IMR-90 (cell line): ENCODE measurements at regions not wholly inside any gene's neighbourhood (a gene's known extent, or its start where the extent isn't known, plus 50 kb on each side); places are given as distances from the start of the nearest gene placed in this dataset.

ENCODE experiments used
- ATAC-seq: fragments of 200-7000 bp; cut with Tn5 transposase; 2 replicates; pipeline ENCODE4 v1.9.1; 2020; ENCODE audit warnings: low read depth, mild to moderate bottlenecking, moderate library complexity
- BruUV-seq: library from RNA; stranded (reverse); fragments of 400-500 nt; replicated peaks from 2 replicates; lab custom pipeline; 2021; lab: Mats Ljungman, UMichigan
- CTCF ChIA-PET: fragments of 300-600 bp; formaldehyde crosslinking; extraction: SDS; loops from one replicate; lab custom pipeline; 2021; ENCODE audit warnings: antibody characterized with exemption; lab: Yijun Ruan, JAX
- POLR2A ChIA-PET: fragments of 300-600 bp; sonication (Branson Sonifier 250); formaldehyde crosslinking; loops from one replicate; lab custom pipeline; 2022; ENCODE audit warnings: antibody characterized with exemption; ENCODE audit not compliant: unreplicated experiment; lab: Charles Lee
- DNase-seq: peaks from one replicate; pipeline ENCODE4 v3.0.0; 2013
- H2AFZ ChIP-seq: replicated peaks from 2 replicates; pipeline ENCODE3; 2013; ENCODE audit warnings: low read length, mild to moderate bottlenecking; ENCODE audit not compliant: poor library complexity
- H2AK5ac ChIP-seq: 2 replicates; pipeline ENCODE4 v1.6.1; 2013; ENCODE audit warnings: low read depth, low read length, inconsistent platforms
- H2AK9ac ChIP-seq: replicated peaks from 2 replicates; pipeline ENCODE3; 2013; ENCODE audit warnings: mild to moderate bottlenecking, low read depth, low read length, moderate library complexity; ENCODE audit not compliant: poor library complexity
- H2BK120ac ChIP-seq: 2 replicates; pipeline ENCODE4 v1.6.1; 2013; ENCODE audit warnings: low read depth, low read length, inconsistent platforms
- H2BK15ac ChIP-seq: 3 replicates; pipeline ENCODE4 v1.6.1; 2013; ENCODE audit warnings: low read depth, low read length, inconsistent platforms
- H2BK20ac ChIP-seq: 2 replicates; pipeline ENCODE4 v1.6.1; 2013; ENCODE audit warnings: low read depth, mild to moderate bottlenecking, inconsistent platforms, low read length, moderate library complexity
- H2BK5ac ChIP-seq: 2 replicates; pipeline ENCODE4 v1.6.1; 2013; ENCODE audit warnings: mild to moderate bottlenecking, low read depth, low read length, inconsistent platforms; ENCODE audit not compliant: poor library complexity, severe bottlenecking
- H3K14ac ChIP-seq: replicated peaks from 2 replicates; pipeline ENCODE4 v1.6.1; 2013; ENCODE audit warnings: low read depth, low read length, inconsistent platforms
- H3K18ac ChIP-seq: 2 replicates; pipeline ENCODE4 v1.6.1; 2013; ENCODE audit warnings: low read depth, low read length, control low read depth
- H3K23ac ChIP-seq: 2 replicates; pipeline ENCODE4 v1.6.1; 2013; ENCODE audit warnings: low read depth, low read length, inconsistent platforms
- H3K27ac ChIP-seq: 2 replicates; pipeline ENCODE4 v1.5.1; 2013; ENCODE audit warnings: mild to moderate bottlenecking, control low read depth, low read length; ENCODE audit not compliant: insufficient read depth
- H3K27me3 ChIP-seq: 2 replicates; pipeline ENCODE4 v1.6.1; 2013; ENCODE audit warnings: low read length; ENCODE audit not compliant: control insufficient read depth, insufficient read depth
- H3K36me3 ChIP-seq: 2 replicates; pipeline ENCODE4 v1.6.1; 2013; ENCODE audit warnings: low read length, mixed read lengths; ENCODE audit not compliant: control insufficient read depth, insufficient read depth
- H3K4ac ChIP-seq: 2 replicates; pipeline ENCODE4 v1.6.1; 2013; ENCODE audit warnings: low read depth, low read length, inconsistent platforms
- H3K4me1 ChIP-seq: 2 replicates; pipeline ENCODE4 v1.6.1; 2013; ENCODE audit warnings: low read length, mixed read lengths; ENCODE audit not compliant: control insufficient read depth, insufficient read depth
- H3K4me2 ChIP-seq: 2 replicates; pipeline ENCODE4 v1.6.1; 2013; ENCODE audit warnings: low read depth, mild to moderate bottlenecking, control low read depth, low read length, moderate library complexity
- H3K4me3 ChIP-seq: 2 replicates; pipeline ENCODE4 v1.5.1; 2013; ENCODE audit warnings: low read depth, mild to moderate bottlenecking, control low read depth, low read length, moderate library complexity; ENCODE audit not compliant: insufficient read depth
- H3K56ac ChIP-seq: 2 replicates; pipeline ENCODE4 v1.6.1; 2013; ENCODE audit warnings: low read length, inconsistent platforms; ENCODE audit not compliant: insufficient read depth; ENCODE audit errors: extremely low read depth
- H3K79me1 ChIP-seq, 2 experiments: 2 replicates each; pipeline ENCODE4 v1.6.1; 2013; ENCODE audit warnings: low read length in 2 of 2, inconsistent platforms in 1 of 2, low read depth in 1 of 2
- H3K9ac ChIP-seq: 2 replicates; pipeline ENCODE4 v1.6.1; 2013; ENCODE audit warnings: low read depth, low read length, control low read depth
- H3K9me1 ChIP-seq: 2 replicates; pipeline ENCODE4 v1.6.1; 2013; ENCODE audit warnings: low read length, inconsistent platforms; ENCODE audit not compliant: insufficient read depth
- H3K9me3 ChIP-seq: 2 replicates; pipeline ENCODE4 v1.6.1; 2013; ENCODE audit warnings: low read length; ENCODE audit not compliant: control insufficient read depth, insufficient read depth
- H4K20me1 ChIP-seq: 2 replicates; pipeline ENCODE4 v1.6.1; 2013; ENCODE audit warnings: low read length, inconsistent platforms; ENCODE audit not compliant: insufficient read depth
- H4K5ac ChIP-seq: 2 replicates; pipeline ENCODE4 v1.6.1; 2013; ENCODE audit warnings: mild to moderate bottlenecking, low read depth, low read length, control low read depth
- H4K8ac ChIP-seq, 2 experiments: 2 replicates each; pipeline ENCODE4 v1.6.1; 2013; ENCODE audit warnings: low read depth in 2 of 2, low read length in 2 of 2, control low read depth in 1 of 2, inconsistent platforms in 1 of 2
- H4K91ac ChIP-seq: 2 replicates; pipeline ENCODE4 v1.6.1; 2013; ENCODE audit warnings: low read depth, low read length, inconsistent platforms; ENCODE audit not compliant: insufficient read depth
- BHLHE40 ChIP-seq: fragments of 150-350 bp; IDR thresholded peaks from 2 replicates; pipeline ENCODE4 v1.6.1; 2016; ENCODE audit warnings: mild to moderate bottlenecking, low read depth, low read length
- CEBPB ChIP-seq: IDR thresholded peaks from 2 replicates; pipeline ENCODE4 v1.6.1; 2012; ENCODE audit warnings: low read depth, low read length, improper control_type of control experiment
- CHD1 ChIP-seq: IDR thresholded peaks from 2 replicates; pipeline ENCODE4 v1.6.1; 2012; ENCODE audit warnings: low read depth, low read length, improper control_type of control experiment
- FOS ChIP-seq: fragments of 150-350 bp; IDR thresholded peaks from 2 replicates; pipeline ENCODE4 v1.6.1; 2016; ENCODE audit warnings: low read depth, low read length
- MAFK ChIP-seq: IDR thresholded peaks from 2 replicates; pipeline ENCODE4 v1.6.1; 2012; ENCODE audit warnings: low read depth, low read length, improper control_type of control experiment
- MAZ ChIP-seq: IDR thresholded peaks from 2 replicates; pipeline ENCODE4 v1.6.1; 2012; ENCODE audit warnings: low read depth, mild to moderate bottlenecking, low read length, improper control_type of control experiment, moderate library complexity, borderline replicate concordance
- MXI1 ChIP-seq: IDR thresholded peaks from 2 replicates; pipeline ENCODE4 v1.6.1; 2012; ENCODE audit warnings: low read depth, mild to moderate bottlenecking, low read length, moderate library complexity, borderline replicate concordance
- NFE2L2 ChIP-seq: fragments of 150-350 bp; IDR thresholded peaks from 2 replicates; pipeline ENCODE4 v1.6.1; 2016; ENCODE audit warnings: low read depth, mild to moderate bottlenecking, low read length
- RAD21 ChIP-seq: IDR thresholded peaks from 2 replicates; pipeline ENCODE4 v1.6.1; 2012; ENCODE audit warnings: low read length, improper control_type of control experiment
- RCOR1 ChIP-seq: IDR thresholded peaks from 2 replicates; pipeline ENCODE4 v1.6.1; 2012; ENCODE audit warnings: mild to moderate bottlenecking, low read length, improper control_type of control experiment; ENCODE audit not compliant: insufficient replicate concordance
- RFX5 ChIP-seq: IDR thresholded peaks from 2 replicates; pipeline ENCODE4 v1.8.0; 2012; ENCODE audit warnings: low read depth, mild to moderate bottlenecking, low read length, moderate library complexity
- SMC3 ChIP-seq: fragments of 150-350 bp; IDR thresholded peaks from 2 replicates; pipeline ENCODE4 v1.6.1; 2016; ENCODE audit warnings: low read depth, mild to moderate bottlenecking, antibody characterized with exemption, low read length, moderate library complexity
- WGBS, 2 experiments: methylation state at CpG; one replicate each; pipeline versions ENCODE4 v1.1.5 to v1.1.7; 2013; ENCODE audit warnings: missing lambda C conversion rate in 2 of 2; ENCODE audit not compliant: insufficient read length in 1 of 2; ENCODE audit errors: extremely low coverage in 2 of 2; 5-methylcytosine and 5-hydroxymethylcytosine counted together
- dilution Hi-C: fragments of 300-500 bp; cut with HindIII; formaldehyde crosslinking; loops from one replicate; pipeline ENCODE4 v1.14.3; 2018; ENCODE audit warnings: low sequenced_read_pairs; ENCODE audit not compliant: unreplicated experiment
- in situ Hi-C: fragments of 300-500 bp; cut with MboI; formaldehyde crosslinking; loops from 3 replicates; pipeline ENCODE4 v1.14.3; 2019; ENCODE audit warnings: low sequenced_read_pairs, inconsistent platforms, mixed read lengths
- intact Hi-C: fragments of 100-400 bp; cut with micrococcal nuclease; formaldehyde crosslinking; loops from 2 replicates; pipeline ENCODE4 v1.10.0; 2022
- TF ChIP-seq, protein P1 (sequence below): conservative IDR thresholded peaks from 2 replicates; pipeline ENCODE4 v1.5.1; 2012; ENCODE audit warnings: mild to moderate bottlenecking, low read depth, low read length, improper control_type of control experiment
- TF ChIP-seq, protein P2 (sequence below): fragments of 150-350 bp; IDR thresholded peaks from 2 replicates; pipeline ENCODE4 v1.6.1; 2016; ENCODE audit warnings: low read depth, mild to moderate bottlenecking, low read length, moderate library complexity, borderline replicate concordance

DNA sequence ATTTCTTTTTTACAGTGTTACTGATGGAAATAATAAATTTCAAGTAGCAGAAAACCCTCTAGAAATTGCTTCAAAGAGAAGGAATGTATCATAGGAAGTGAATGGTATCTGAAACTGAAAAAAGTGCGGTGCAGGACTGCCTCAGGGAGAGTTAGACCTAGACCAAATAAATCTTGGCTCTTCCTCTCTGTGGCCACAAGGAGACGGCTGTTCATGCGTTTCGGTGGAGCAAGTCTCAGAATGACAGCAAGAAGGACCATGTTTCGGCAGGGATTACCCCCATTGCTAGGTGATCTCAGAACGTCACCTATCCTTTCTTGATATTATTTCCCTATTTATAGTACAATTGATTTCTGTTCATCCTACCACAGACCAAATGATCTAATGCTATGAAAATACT is 522.3 kb downstream of the SOX11 start:
- H3K4ac ChIP-seq: no peak overlapping the region
- H3K4me1 ChIP-seq: no peaks in the 10 kb centered on the region
- H2BK5ac ChIP-seq: no peak overlapping the region
- no peak overlapping the region for H4K8ac ChIP-seq
- no peak overlapping the region for H3K9ac ChIP-seq
- dilution Hi-C loops: no loop called here
- H2BK15ac ChIP-seq: no peak overlapping the region
- WGBS, 2 experiments: no CpG with 5 or more reads among the region's 6 CpGs
- H3K23ac ChIP-seq: no peak overlapping the region
- ChIA-PET CTCF (no interaction called here), POLR2A (no interaction called here)
- no TSS peak for BruUV-seq
- H2BK20ac ChIP-seq: no peak overlapping the region
- no peaks in the 10 kb centered on the region for H3K36me3 ChIP-seq
- H2AK5ac ChIP-seq: no peak overlapping the region
- H3K9me1 ChIP-seq: no peaks in the 10 kb centered on the region
- no peak overlapping the region for H3K27ac ChIP-seq
- H3K27me3 ChIP-seq: no peaks in the 10 kb centered on the region
- intact Hi-C loops: no loop called here
- DNase-seq (no peak), ATAC-seq (no peak)
- no peak overlapping the region for H4K91ac ChIP-seq
- H3K56ac ChIP-seq: no peak overlapping the region
- no peaks in the 10 kb centered on the region for H3K79me1 ChIP-seq
- no peak for TF ChIP-seq MAZ
- TF ChIP-seq MAFK: no peak
- no peak for TF ChIP-seq MXI1
- TF ChIP-seq NFE2L2: no peak
- no peak for TF ChIP-seq RCOR1
- TF ChIP-seq, protein P1, sequence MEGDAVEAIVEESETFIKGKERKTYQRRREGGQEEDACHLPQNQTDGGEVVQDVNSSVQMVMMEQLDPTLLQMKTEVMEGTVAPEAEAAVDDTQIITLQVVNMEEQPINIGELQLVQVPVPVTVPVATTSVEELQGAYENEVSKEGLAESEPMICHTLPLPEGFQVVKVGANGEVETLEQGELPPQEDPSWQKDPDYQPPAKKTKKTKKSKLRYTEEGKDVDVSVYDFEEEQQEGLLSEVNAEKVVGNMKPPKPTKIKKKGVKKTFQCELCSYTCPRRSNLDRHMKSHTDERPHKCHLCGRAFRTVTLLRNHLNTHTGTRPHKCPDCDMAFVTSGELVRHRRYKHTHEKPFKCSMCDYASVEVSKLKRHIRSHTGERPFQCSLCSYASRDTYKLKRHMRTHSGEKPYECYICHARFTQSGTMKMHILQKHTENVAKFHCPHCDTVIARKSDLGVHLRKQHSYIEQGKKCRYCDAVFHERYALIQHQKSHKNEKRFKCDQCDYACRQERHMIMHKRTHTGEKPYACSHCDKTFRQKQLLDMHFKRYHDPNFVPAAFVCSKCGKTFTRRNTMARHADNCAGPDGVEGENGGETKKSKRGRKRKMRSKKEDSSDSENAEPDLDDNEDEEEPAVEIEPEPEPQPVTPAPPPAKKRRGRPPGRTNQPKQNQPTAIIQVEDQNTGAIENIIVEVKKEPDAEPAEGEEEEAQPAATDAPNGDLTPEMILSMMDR: no peak
- TF ChIP-seq, protein P2, sequence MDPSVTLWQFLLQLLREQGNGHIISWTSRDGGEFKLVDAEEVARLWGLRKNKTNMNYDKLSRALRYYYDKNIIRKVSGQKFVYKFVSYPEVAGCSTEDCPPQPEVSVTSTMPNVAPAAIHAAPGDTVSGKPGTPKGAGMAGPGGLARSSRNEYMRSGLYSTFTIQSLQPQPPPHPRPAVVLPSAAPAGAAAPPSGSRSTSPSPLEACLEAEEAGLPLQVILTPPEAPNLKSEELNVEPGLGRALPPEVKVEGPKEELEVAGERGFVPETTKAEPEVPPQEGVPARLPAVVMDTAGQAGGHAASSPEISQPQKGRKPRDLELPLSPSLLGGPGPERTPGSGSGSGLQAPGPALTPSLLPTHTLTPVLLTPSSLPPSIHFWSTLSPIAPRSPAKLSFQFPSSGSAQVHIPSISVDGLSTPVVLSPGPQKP: no peak
- no peak for TF ChIP-seq FOS
- no peak for TF ChIP-seq SMC3
- TF ChIP-seq BHLHE40: no peak
- no peak for TF ChIP-seq CEBPB
- no peak for TF ChIP-seq RAD21
- TF ChIP-seq CHD1: no peak
- TF ChIP-seq RFX5: no peak
- no peak overlapping the region for H3K4me2 ChIP-seq
- no peak overlapping the region for H2AFZ ChIP-seq
- no peak overlapping the region for H2AK9ac ChIP-seq
- H2BK120ac ChIP-seq: no peak overlapping the region
- H3K9me3 ChIP-seq: no peaks in the 10 kb centered on the region
- no peak overlapping the region for H3K18ac ChIP-seq
- H4K20me1 ChIP-seq: no peaks in the 10 kb centered on the region
- H4K5ac ChIP-seq: no peak overlapping the region
- in situ Hi-C loops: no loop called here
- no peak overlapping the region for H3K4me3 ChIP-seq
- no peak overlapping the region for H3K14ac ChIP-seq
